Hepatocyte (in vitro differentiated cells): ENCODE measurements at regions not wholly inside any gene's neighbourhood (a gene's known extent, or its start where the extent isn't known, plus 50 kb on each side); places are given as distances from the start of the nearest gene placed in this dataset.

ENCODE experiments used
- DNase-seq: peaks from one replicate; pipeline ENCODE4 v3.0.0-alpha.2; 2016; ENCODE audit warnings: low spot score
- H2AFZ ChIP-seq: fragments of 200-600 bp; sonication (generic); 2 replicates; pipeline ENCODE4 v1.6.0; 2016; ENCODE audit warnings: antibody characterized with exemption, mild to moderate bottlenecking
- H3K27ac ChIP-seq: fragments of 200-600 bp; sonication (generic); 2 replicates; pipeline ENCODE4 v1.5.1; 2016; ENCODE audit warnings: mild to moderate bottlenecking
- H3K27me3 ChIP-seq: fragments of 200-600 bp; sonication (generic); 2 replicates; pipeline ENCODE4 v1.6.1; 2016
- H3K36me3 ChIP-seq: fragments of 200-600 bp; sonication (generic); replicated peaks from 2 replicates; pipeline ENCODE4 v1.5.1; 2016; ENCODE audit warnings: low read depth; ENCODE audit not compliant: insufficient read depth
- H3K4me1 ChIP-seq: fragments of 200-600 bp; sonication (generic); 2 replicates; pipeline ENCODE4 v1.5.1; 2016; ENCODE audit warnings: mild to moderate bottlenecking, moderate library complexity; ENCODE audit not compliant: insufficient read depth
- H3K4me2 ChIP-seq: fragments of 200-600 bp; sonication (generic); 2 replicates; pipeline ENCODE4 v1.6.0; 2016
- H3K4me3 ChIP-seq: fragments of 200-600 bp; sonication (generic); 2 replicates; pipeline ENCODE4 v1.5.1; 2016; ENCODE audit warnings: mild to moderate bottlenecking
- H3K79me2 ChIP-seq: fragments of 200-600 bp; sonication (generic); 2 replicates; pipeline ENCODE4 v1.6.0; 2017; ENCODE audit warnings: mild to moderate bottlenecking
- H3K9me2 ChIP-seq: fragments of 200-600 bp; sonication (generic); replicated peaks from 2 replicates; pipeline ENCODE4 v1.6.0; 2017; ENCODE audit warnings: mild to moderate bottlenecking; ENCODE audit not compliant: insufficient read depth
- H3K9me3 ChIP-seq: fragments of 200-600 bp; sonication (generic); 2 replicates; pipeline ENCODE4 v1.5.1; 2016; ENCODE audit warnings: low read depth, mild to moderate bottlenecking
- H4K20me1 ChIP-seq: fragments of 200-600 bp; sonication (generic); 2 replicates; pipeline ENCODE4 v1.6.0; 2016; ENCODE audit warnings: mild to moderate bottlenecking; ENCODE audit not compliant: insufficient read depth, poor library complexity, severe bottlenecking
- CTCF ChIP-seq: fragments of 200-600 bp; sonication (generic); IDR thresholded peaks from 2 replicates; pipeline ENCODE4 v1.5.1; 2016; ENCODE audit warnings: antibody characterized with exemption, mild to moderate bottlenecking; ENCODE audit not compliant: poor library complexity
- EZH2 ChIP-seq: fragments of 200-600 bp; sonication (generic); IDR thresholded peaks from 2 replicates; pipeline ENCODE4 v1.6.1; 2016; ENCODE audit warnings: antibody characterized with exemption, mild to moderate bottlenecking, borderline replicate concordance
- EZH2phosphoT487 ChIP-seq: fragments of 200-600 bp; sonication (generic); IDR thresholded peaks from one replicate; pipeline ENCODE4 v1.6.1; 2018; ENCODE audit warnings: antibody characterized with exemption, mild to moderate bottlenecking, low read depth, moderate library complexity; ENCODE audit not compliant: unreplicated experiment, severe bottlenecking
- WGBS: methylation state at CpG from one replicate; pipeline ENCODE4 v1.1.6; 2016; ENCODE audit warnings: low lambda C conversion rate; ENCODE audit errors: missing lambda C conversion rate; 5-methylcytosine and 5-hydroxymethylcytosine counted together

DNA sequence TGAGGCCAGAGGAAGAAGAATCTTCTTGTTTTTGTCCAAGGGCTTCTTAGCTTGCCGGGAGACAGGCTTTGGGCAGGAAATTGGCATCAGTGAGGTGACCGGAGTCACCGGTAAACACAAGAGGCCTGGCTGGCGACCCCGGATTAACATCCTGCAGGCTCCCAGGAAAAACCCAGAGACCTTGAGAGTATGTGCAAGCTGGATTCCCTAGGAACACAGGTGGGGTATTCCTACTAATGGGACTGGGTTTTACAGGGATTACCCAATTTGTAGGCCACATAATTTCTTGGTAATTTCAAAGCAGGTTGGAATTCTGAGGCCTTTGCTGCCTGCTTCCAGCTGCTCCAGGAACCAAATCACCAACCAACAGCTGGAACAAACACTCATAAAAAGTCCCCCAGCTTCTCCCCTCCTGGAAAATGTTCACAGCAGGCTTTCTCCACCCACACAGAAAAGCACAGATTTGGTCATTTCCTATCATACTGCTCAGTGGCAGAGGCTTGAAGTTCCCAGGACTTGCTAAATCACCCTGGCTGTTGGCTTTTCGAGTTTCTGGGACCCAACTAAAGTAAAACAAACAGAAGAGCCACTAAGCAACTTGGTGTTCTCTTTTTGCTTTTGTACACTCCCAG is 258.8 kb downstream of the IRF8 start:
- no peak overlapping the region for H2AFZ ChIP-seq
- no peak for TF ChIP-seq CTCF
- no peak for TF ChIP-seq EZH2phosphoT487
- no peak for TF ChIP-seq EZH2
- H3K9me3 ChIP-seq = no peaks in the 10 kb centered on the region
- peak; percentile 29 for DNase-seq
- no peaks in the 10 kb centered on the region for H3K27me3 ChIP-seq
- H3K4me2 ChIP-seq = no peak overlapping the region
- H3K36me3 ChIP-seq = no peaks in the 10 kb centered on the region
- H3K4me1 ChIP-seq = no peaks in the 10 kb centered on the region
- H4K20me1 ChIP-seq = no peaks in the 10 kb centered on the region
- WGBS = 74% methylated on average over 6 of the region's 6 CpGs
- no peaks in the 10 kb centered on the region for H3K79me2 ChIP-seq
- H3K9me2 ChIP-seq = no peaks in the 10 kb centered on the region
- H3K27ac ChIP-seq = peak overlapping the region; percentile 74
- no peak overlapping the region for H3K4me3 ChIP-seq

- Histone ChIP-seq H3K4me1 (no peaks in the 10 kb centered on the region), H2AFZ (no peak overlapping the region), H3K27ac (peak overlapping the region; percentile 74), H4K20me1 (no peaks in the 10 kb centered on the region), H3K9me3 (no peaks in the 10 kb centered on the region), H3K4me3 (no peak overlapping the region), H3K27me3 (no peaks in the 10 kb centered on the region), H3K79me2 (no peaks in the 10 kb centered on the region), H3K4me2 (no peak overlapping the region), H3K9me2 (no peaks in the 10 kb centered on the region), H3K36me3 (no peaks in the 10 kb centered on the region)
- 87% methylated on average over 10 of the region's 10 CpGs for WGBS
- DNase-seq = no peak
- TF ChIP-seq CTCF (peak; percentile 30), EZH2 (no peak)
Measured at GRCh38 chr16:86158688-86159360, 259.9 kb downstream of the IRF8 start.

- no peaks in the 10 kb centered on the region for H3K4me1 ChIP-seq
- H3K4me2 ChIP-seq = no peak overlapping the region
- no peaks in the 10 kb centered on the region for H4K20me1 ChIP-seq
- H3K27ac ChIP-seq = no peak overlapping the region
- TF ChIP-seq EZH2phosphoT487 (no peak), EZH2 (no peak), CTCF (no peak)
- WGBS = 73% methylated on average over 2 of the region's 2 CpGs
- H3K4me3 ChIP-seq = no peak overlapping the region
- no peaks in the 10 kb centered on the region for H3K79me2 ChIP-seq
- H3K27me3 ChIP-seq = no peaks in the 10 kb centered on the region
- H3K9me2 ChIP-seq = no peaks in the 10 kb centered on the region
- H3K36me3 ChIP-seq = no peaks in the 10 kb centered on the region
- H3K9me3 ChIP-seq = no peaks in the 10 kb centered on the region
- no peak for DNase-seq
- no peak overlapping the region for H2AFZ ChIP-seq
Measured at GRCh38 chr16:86165479-86165878, 266.5 kb downstream of the IRF8 start.

GRCh38 chr16:86166414-86166813 is 267.5 kb downstream of the IRF8 start:
- TF ChIP-seq EZH2 (no peak), CTCF (no peak), EZH2phosphoT487 (no peak)
- Histone ChIP-seq H3K79me2 (no peaks in the 10 kb centered on the region), H4K20me1 (no peaks in the 10 kb centered on the region), H3K9me2 (no peaks in the 10 kb centered on the region), H3K4me2 (no peak overlapping the region), H3K36me3 (no peaks in the 10 kb centered on the region), H3K4me1 (no peaks in the 10 kb centered on the region), H3K4me3 (no peak overlapping the region), H3K27ac (no peak overlapping the region), H2AFZ (no peak overlapping the region), H3K27me3 (no peaks in the 10 kb centered on the region), H3K9me3 (no peaks in the 10 kb centered on the region)
- no peak for DNase-seq
